Endodermal cell (in vitro differentiated cells): ENCODE measurements at regions not wholly inside any gene's neighbourhood (a gene's known extent, or its start where the extent isn't known, plus 50 kb on each side); places are given as distances from the start of the nearest gene placed in this dataset.

ENCODE experiments used
- DNase-seq: peaks from one replicate; pipeline ENCODE4 v3.0.0-alpha.2; 2017
- H3K27ac ChIP-seq: 2 replicates; pipeline ENCODE4 v1.5.1; 2013; ENCODE audit warnings: mild to moderate bottlenecking, low read depth, low read length, moderate library complexity
- H3K27me3 ChIP-seq: 2 replicates; pipeline ENCODE4 v1.6.1; 2013; ENCODE audit warnings: mild to moderate bottlenecking, low read length, moderate library complexity; ENCODE audit not compliant: insufficient read depth, control insufficient read depth, poor library complexity, severe bottlenecking
- H3K36me3 ChIP-seq: 2 replicates; pipeline ENCODE4 v1.7.0; 2013; ENCODE audit warnings: mild to moderate bottlenecking, low read length, moderate library complexity; ENCODE audit not compliant: control insufficient read depth, insufficient read depth
- H3K4me1 ChIP-seq: one replicate; pipeline ENCODE4 v1.7.0; 2013; ENCODE audit warnings: low read length; ENCODE audit not compliant: control insufficient read depth, insufficient read depth
- H3K4me3 ChIP-seq: 2 replicates; pipeline ENCODE4 v1.5.1; 2013; ENCODE audit warnings: mild to moderate bottlenecking, low read length, moderate library complexity
- H3K9ac ChIP-seq: 2 replicates; pipeline ENCODE4 v1.6.1; 2013; ENCODE audit warnings: mild to moderate bottlenecking, low read length, moderate library complexity; ENCODE audit not compliant: poor library complexity, severe bottlenecking; ENCODE audit errors: extremely low read depth
- H3K9me3 ChIP-seq: 2 replicates; pipeline ENCODE4 v1.6.1; 2013; ENCODE audit warnings: mild to moderate bottlenecking, low read length, moderate library complexity; ENCODE audit not compliant: control insufficient read depth
- H3K27ac Mint-ChIP-seq: 2 replicates; pipeline ENCODE4 v1.8.0; 2020; ENCODE audit warnings: mixed read lengths
- H3K27me3 Mint-ChIP-seq: 2 replicates; pipeline ENCODE4 v1.8.0; 2021; ENCODE audit warnings: mild to moderate bottlenecking, mixed read lengths; ENCODE audit not compliant: insufficient read depth
- H3K36me3 Mint-ChIP-seq: 2 replicates; pipeline ENCODE4 v1.8.0; 2020; ENCODE audit warnings: low read depth, mixed read lengths
- H3K4me1 Mint-ChIP-seq: 2 replicates; pipeline ENCODE4 v1.8.0; 2020; ENCODE audit warnings: mixed read lengths
- H3K4me3 Mint-ChIP-seq: 2 replicates; pipeline ENCODE4 v1.8.0; 2020; ENCODE audit warnings: mild to moderate bottlenecking, moderate library complexity, mixed read lengths
- H3K9me3 Mint-ChIP-seq: 2 replicates; pipeline ENCODE4 v1.8.0; 2020; ENCODE audit warnings: mild to moderate bottlenecking, mixed read lengths
- CTCF ChIP-seq: fragments of 200-600 bp; sonication (generic); conservative IDR thresholded peaks from 2 replicates; pipeline ENCODE4 v1.5.0; 2021; ENCODE audit warnings: antibody characterized with exemption, mild to moderate bottlenecking
- WGBS, 2 experiments: methylation state at CpG; one replicate each; pipeline versions ENCODE4 v1.1.5 to v1.1.7; 2013; ENCODE audit warnings: missing lambda C conversion rate in 2 of 2, mixed read lengths in 1 of 2; ENCODE audit not compliant: insufficient coverage in 1 of 2, insufficient read length in 1 of 2; 5-methylcytosine and 5-hydroxymethylcytosine counted together

- Mint-ChIP-seq H3K27me3 (no peaks in the 10 kb centered on the region), H3K36me3 (no peaks in the 10 kb centered on the region), H3K4me1 (no peaks in the 10 kb centered on the region), H3K27ac (no peak overlapping the region), H3K9me3 (peaks cover 58% of the 10 kb centered on the region), H3K4me3 (no peak overlapping the region)
- TF ChIP-seq CTCF = no peak
- no peak overlapping the region for H3K9ac ChIP-seq
- H3K27ac ChIP-seq = no peak overlapping the region
- H3K4me1 ChIP-seq = no peaks in the 10 kb centered on the region
- no peaks in the 10 kb centered on the region for H3K27me3 ChIP-seq
- H3K4me3 ChIP-seq = no peak overlapping the region
- peaks cover 22% of the 10 kb centered on the region for H3K9me3 ChIP-seq
- DNase-seq = no peak
- H3K36me3 ChIP-seq = no peaks in the 10 kb centered on the region
These were observed 487.4 kb downstream of the LMO7 start for GRCh38 chr13:76123548-76123947.

GRCh38 chr13:76116751-76117360, 480.7 kb downstream of the LMO7 start:
- no peaks in the 10 kb centered on the region for H3K36me3 Mint-ChIP-seq
- Histone ChIP-seq H3K36me3 (no peaks in the 10 kb centered on the region), H3K9me3 (no peaks in the 10 kb centered on the region), H3K27me3 (no peaks in the 10 kb centered on the region), H3K9ac (no peak overlapping the region), H3K4me1 (no peaks in the 10 kb centered on the region), H3K4me3 (no peak overlapping the region), H3K27ac (no peak overlapping the region)
- no peak for DNase-seq
- no peak overlapping the region for H3K27ac Mint-ChIP-seq
- H3K9me3 Mint-ChIP-seq = peaks cover 11% of the 10 kb centered on the region
- no peaks in the 10 kb centered on the region for H3K27me3 Mint-ChIP-seq
- no peaks in the 10 kb centered on the region for H3K4me1 Mint-ChIP-seq
- no peak overlapping the region for H3K4me3 Mint-ChIP-seq
- TF ChIP-seq CTCF = no peak
- 60 to 93% methylated on average over 1 to 2 of the region's 2 CpGs for WGBS, 2 experiments

- H3K4me1 Mint-ChIP-seq = no peaks in the 10 kb centered on the region
- Histone ChIP-seq H3K4me3 (no peak overlapping the region), H3K27ac (no peak overlapping the region), H3K9ac (no peak overlapping the region), H3K36me3 (no peaks in the 10 kb centered on the region), H3K9me3 (no peaks in the 10 kb centered on the region), H3K4me1 (no peaks in the 10 kb centered on the region), H3K27me3 (no peaks in the 10 kb centered on the region)
- no peaks in the 10 kb centered on the region for H3K36me3 Mint-ChIP-seq
- TF ChIP-seq CTCF = no peak
- H3K27me3 Mint-ChIP-seq = no peaks in the 10 kb centered on the region
- H3K27ac Mint-ChIP-seq = no peak overlapping the region
- DNase-seq = no peak
- H3K9me3 Mint-ChIP-seq = peaks cover 17% of the 10 kb centered on the region
- H3K4me3 Mint-ChIP-seq = no peak overlapping the region
- 0% methylated on average over 1 of the region's 1 CpG for WGBS, 2 experiments
These were observed 470.6 kb downstream of the LMO7 start for GRCh38 chr13:76106763-76107162.
